ENCODE measurements at regions not wholly inside any gene's neighbourhood (a gene's known extent, or its start where the extent isn't known, plus 50 kb on each side); places are given as distances from the start of the nearest gene placed in this dataset.

GRCh38 chr10:131762789-131763696 lies 137.8 kb upstream of the PPP2R2D start:
- DNase-seq = no peak

- no peak for DNase-seq
Measured at GRCh38 chr10:131764929-131765328, 135.9 kb upstream of the PPP2R2D start.

GRCh38 chr10:131766096-131766495 lies 134.7 kb upstream of the PPP2R2D start:
- DNase-seq = no peak

- no peak for DNase-seq
Measured at GRCh38 chr10:131767716-131768115, 133.1 kb upstream of the PPP2R2D start.

- no peak for DNase-seq
Measured at GRCh38 chr10:131769571-131770410, 131.0 kb upstream of the PPP2R2D start.

GRCh38 chr10:131770946-131771633 lies 129.7 kb upstream of the PPP2R2D start:
- DNase-seq = no peak

- DNase-seq = no peak
Measured at GRCh38 chr10:131771634-131772358, 129.0 kb upstream of the PPP2R2D start.

- DNase-seq = no peak
Measured at GRCh38 chr10:131772441-131772840, 128.4 kb upstream of the PPP2R2D start.

GRCh38 chr10:131773370-131774343 lies 127.2 kb upstream of the PPP2R2D start:
- DNase-seq = no peak

GRCh38 chr10:131774681-131775085 lies 126.1 kb upstream of the PPP2R2D start:
- DNase-seq = no peak

GRCh38 chr10:131775433-131775832 lies 125.4 kb upstream of the PPP2R2D start:
- DNase-seq = no peak

GRCh38 chr10:131775833-131776232 lies 125.0 kb upstream of the PPP2R2D start:
- no peak for DNase-seq

- DNase-seq = no peak
Measured at GRCh38 chr10:131776496-131776895, 124.3 kb upstream of the PPP2R2D start.

- no peak for DNase-seq
Measured at GRCh38 chr10:131777162-131777561, 123.6 kb upstream of the PPP2R2D start.

- no peak for DNase-seq
Measured at GRCh38 chr10:131777921-131778320, 122.9 kb upstream of the PPP2R2D start.

GRCh38 chr10:131778385-131778784 lies 122.4 kb upstream of the PPP2R2D start:
- DNase-seq = no peak

- DNase-seq = no peak
Measured at GRCh38 chr10:131778842-131779241, 122.0 kb upstream of the PPP2R2D start.

GRCh38 chr10:131779661-131780394 lies 121.0 kb upstream of the PPP2R2D start:
- DNase-seq = no peak

- no peak for DNase-seq
Measured at GRCh38 chr10:131781076-131781475, 119.7 kb upstream of the PPP2R2D start.

GRCh38 chr10:131781791-131782190 lies 119.0 kb upstream of the PPP2R2D start:
- no peak for DNase-seq
